Natural killer cell (primary cell): ENCODE measurements at regions not wholly inside any gene's neighbourhood (a gene's known extent, or its start where the extent isn't known, plus 50 kb on each side); places are given as distances from the start of the nearest gene placed in this dataset.

Experiments
- ATAC-seq, 3 donors: fragments of 150-1000 bp in 2 of 3; fragments of 200-7000 bp in 1 of 3; cut with Tn5 transposase; 1 replicate in 1 of 3; 2 replicates in 2 of 3; pipeline ENCODE4 v1.10.0; 2021; ENCODE audit warnings: mild to moderate bottlenecking in 2 of 3, moderate library complexity in 2 of 3
- DNase-seq, 2 donors: peaks; one replicate each; pipeline versions ENCODE4 v3.0.0 to v3.0.0-alpha.2; 2013 to 2021; ENCODE audit warnings: mixed read lengths in 1 of 2
- H3K27ac ChIP-seq: one replicate; pipeline ENCODE4 v1.5.1; 2013; ENCODE audit warnings: mild to moderate bottlenecking, low read length
- H3K27me3 ChIP-seq: one replicate; pipeline ENCODE4 v1.6.1; 2013; ENCODE audit warnings: low read length; ENCODE audit not compliant: control insufficient read depth, insufficient read depth
- H3K36me3 ChIP-seq: one replicate; pipeline ENCODE4 v1.6.1; 2013; ENCODE audit warnings: low read length; ENCODE audit not compliant: control insufficient read depth, insufficient read depth
- H3K4me1 ChIP-seq: one replicate; pipeline ENCODE4 v1.6.1; 2013; ENCODE audit warnings: low read length; ENCODE audit not compliant: control insufficient read depth, insufficient read depth
- H3K4me3 ChIP-seq: one replicate; pipeline ENCODE4 v1.5.1; 2013; ENCODE audit warnings: low read length
- H3K9me3 ChIP-seq: one replicate; pipeline ENCODE4 v1.6.1; 2013; ENCODE audit warnings: low read length; ENCODE audit not compliant: control insufficient read depth, insufficient read depth
- H3K27ac Mint-ChIP-seq, 2 donors: one replicate each; pipeline ENCODE4 v1.8.0; 2022; ENCODE audit warnings: mild to moderate bottlenecking in 2 of 2, mixed read lengths in 2 of 2, moderate library complexity in 1 of 2
- H3K27me3 Mint-ChIP-seq, 2 donors: one replicate each; pipeline ENCODE4 v1.8.0; 2022; ENCODE audit warnings: low read depth in 2 of 2, mixed read lengths in 2 of 2
- H3K36me3 Mint-ChIP-seq: one replicate; pipeline ENCODE4 v1.8.0; 2022; ENCODE audit warnings: mixed read lengths
- H3K4me1 Mint-ChIP-seq, 2 donors: one replicate each; pipeline ENCODE4 v1.8.0; 2022; ENCODE audit warnings: mixed read lengths in 2 of 2
- H3K4me3 Mint-ChIP-seq: one replicate; pipeline ENCODE4 v1.8.0; 2022; ENCODE audit warnings: mild to moderate bottlenecking, moderate library complexity, mixed read lengths
- H3K9me3 Mint-ChIP-seq, 2 donors: one replicate each; pipeline ENCODE4 v1.8.0; 2022; ENCODE audit warnings: mixed read lengths in 2 of 2
- WGBS: methylation state at CpG from one replicate; pipeline ENCODE4 v1.1.7; 2013; ENCODE audit warnings: missing lambda C conversion rate; ENCODE audit not compliant: insufficient coverage; 5-methylcytosine and 5-hydroxymethylcytosine counted together
- intact Hi-C: fragments of 100-400 bp; cut with micrococcal nuclease; formaldehyde crosslinking; loops from one replicate; pipeline ENCODE4 v1.14.2; 2022
- TF ChIP-seq, protein P1 (sequence below): fragments of 200-600 bp; IDR thresholded peaks from one replicate; pipeline ENCODE4 v1.8.0; 2022; ENCODE audit warnings: antibody characterized with exemption

DNA sequence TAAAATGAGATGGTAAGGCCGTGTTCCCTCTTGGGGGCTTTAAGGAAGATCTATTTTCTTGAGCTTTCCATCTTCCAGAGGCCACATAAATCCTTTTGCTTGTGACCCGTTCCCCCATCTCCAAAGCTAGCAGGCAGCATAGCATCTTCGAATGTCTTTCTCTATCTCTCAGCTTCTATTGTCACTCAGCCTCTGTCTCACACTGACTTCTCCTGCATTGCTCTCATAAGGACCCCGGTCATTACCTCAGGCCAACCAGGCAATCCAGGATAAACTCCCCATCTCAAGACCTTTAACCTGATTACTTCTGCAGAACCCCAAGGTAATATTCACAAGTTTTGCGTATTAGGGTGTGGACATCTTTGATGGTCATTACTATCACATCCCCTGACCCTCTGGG lies 250.3 kb upstream of the SOX2 start:
- TF ChIP-seq, protein P1, sequence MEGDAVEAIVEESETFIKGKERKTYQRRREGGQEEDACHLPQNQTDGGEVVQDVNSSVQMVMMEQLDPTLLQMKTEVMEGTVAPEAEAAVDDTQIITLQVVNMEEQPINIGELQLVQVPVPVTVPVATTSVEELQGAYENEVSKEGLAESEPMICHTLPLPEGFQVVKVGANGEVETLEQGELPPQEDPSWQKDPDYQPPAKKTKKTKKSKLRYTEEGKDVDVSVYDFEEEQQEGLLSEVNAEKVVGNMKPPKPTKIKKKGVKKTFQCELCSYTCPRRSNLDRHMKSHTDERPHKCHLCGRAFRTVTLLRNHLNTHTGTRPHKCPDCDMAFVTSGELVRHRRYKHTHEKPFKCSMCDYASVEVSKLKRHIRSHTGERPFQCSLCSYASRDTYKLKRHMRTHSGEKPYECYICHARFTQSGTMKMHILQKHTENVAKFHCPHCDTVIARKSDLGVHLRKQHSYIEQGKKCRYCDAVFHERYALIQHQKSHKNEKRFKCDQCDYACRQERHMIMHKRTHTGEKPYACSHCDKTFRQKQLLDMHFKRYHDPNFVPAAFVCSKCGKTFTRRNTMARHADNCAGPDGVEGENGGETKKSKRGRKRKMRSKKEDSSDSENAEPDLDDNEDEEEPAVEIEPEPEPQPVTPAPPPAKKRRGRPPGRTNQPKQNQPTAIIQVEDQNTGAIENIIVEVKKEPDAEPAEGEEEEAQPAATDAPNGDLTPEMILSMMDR, result no peak
- 85% methylated on average over 4 of the region's 5 CpGs for WGBS

GRCh38 chr3:181459516-181459915 lies 252.2 kb upstream of the SOX2 start:
- H3K36me3 Mint-ChIP-seq, result no peaks in the 10 kb centered on the region
- H3K27me3 ChIP-seq, result no peaks in the 10 kb centered on the region
- no peak overlapping the region for H3K27ac Mint-ChIP-seq
- no peak overlapping the region for H3K4me3 Mint-ChIP-seq
- WGBS, result no CpG with 5 or more reads among the region's 2 CpGs
- no peak overlapping the region for H3K27ac ChIP-seq
- ATAC-seq (no peak), DNase-seq (no peak)
- H3K4me3 ChIP-seq, result no peak overlapping the region
- H3K27me3 Mint-ChIP-seq, result no peaks in the 10 kb centered on the region
- peaks cover 2% of the 10 kb centered on the region for H3K9me3 ChIP-seq
- intact Hi-C loops, result no loop called here
- TF ChIP-seq, protein P1, result no peak
- H3K9me3 Mint-ChIP-seq, result peaks cover 8% of the 10 kb centered on the region in 2 donors
- H3K4me1 Mint-ChIP-seq, result no peaks in the 10 kb centered on the region
- no peaks in the 10 kb centered on the region for H3K4me1 ChIP-seq
- no peaks in the 10 kb centered on the region for H3K36me3 ChIP-seq

More for the DNA sequence above, 250.3 kb upstream of the SOX2 start:
- no peak for DNase-seq
- no peak overlapping the region for H3K27ac Mint-ChIP-seq
- no peaks in the 10 kb centered on the region for H3K36me3 Mint-ChIP-seq
- H3K4me3 ChIP-seq, result no peak overlapping the region
- H3K4me3 Mint-ChIP-seq, result no peak overlapping the region
- peaks cover 4 to 8% of the 10 kb centered on the region in 2 donors for H3K9me3 Mint-ChIP-seq
- no peaks in the 10 kb centered on the region for H3K27me3 ChIP-seq
- no peaks in the 10 kb centered on the region for H3K4me1 Mint-ChIP-seq
- H3K27me3 Mint-ChIP-seq, result no peaks in the 10 kb centered on the region
- intact Hi-C loops, result no loop called here
- H3K4me1 ChIP-seq, result no peaks in the 10 kb centered on the region
- no peaks in the 10 kb centered on the region for H3K36me3 ChIP-seq
- ATAC-seq, result no peak
- H3K27ac ChIP-seq, result no peak overlapping the region
- peaks cover 2% of the 10 kb centered on the region for H3K9me3 ChIP-seq

- intact Hi-C loops, result no loop called here
- TF ChIP-seq, protein P1, result no peak
- Mint-ChIP-seq H3K4me1 (no peaks in the 10 kb centered on the region), H3K9me3 (peaks cover 8 to 9% of the 10 kb centered on the region in 2 donors), H3K36me3 (no peaks in the 10 kb centered on the region), H3K27me3 (no peaks in the 10 kb centered on the region), H3K27ac (no peak overlapping the region), H3K4me3 (no peak overlapping the region)
- H3K27ac ChIP-seq, result no peak overlapping the region
- ATAC-seq (no peak), DNase-seq (no peak)
- H3K9me3 ChIP-seq, result peaks cover 2% of the 10 kb centered on the region
- H3K4me3 ChIP-seq, result no peak overlapping the region
- no peaks in the 10 kb centered on the region for H3K27me3 ChIP-seq
- H3K4me1 ChIP-seq, result no peaks in the 10 kb centered on the region
- no peaks in the 10 kb centered on the region for H3K36me3 ChIP-seq
These were observed 252.9 kb upstream of the SOX2 start for GRCh38 chr3:181458857-181459256.

DNA sequence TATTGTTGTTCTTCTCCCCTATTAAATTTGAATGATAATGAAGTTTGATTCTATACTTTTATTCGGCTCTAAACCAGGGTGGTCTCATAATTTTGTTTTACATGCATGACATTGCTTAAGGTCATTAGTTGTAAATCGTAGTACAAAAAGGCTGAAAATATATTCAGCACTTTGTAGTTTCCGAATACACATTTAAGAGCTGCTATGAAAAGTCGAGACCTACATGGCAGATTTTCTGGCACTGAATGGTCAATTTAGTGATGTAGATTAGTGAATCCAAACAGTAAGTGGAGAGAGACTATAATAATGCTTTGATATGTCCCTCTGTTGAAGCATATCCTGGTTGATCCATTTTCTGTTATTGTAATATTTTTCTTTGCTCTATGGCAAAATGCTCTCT lies 254.0 kb upstream of the SOX2 start:
- H3K4me3 ChIP-seq, result no peak overlapping the region
- Mint-ChIP-seq H3K9me3 (peaks cover 13% of the 10 kb centered on the region in 2 donors), H3K4me3 (no peak overlapping the region), H3K36me3 (no peaks in the 10 kb centered on the region), H3K27me3 (no peaks in the 10 kb centered on the region), H3K27ac (no peak overlapping the region), H3K4me1 (no peaks in the 10 kb centered on the region)
- TF ChIP-seq, protein P1, result no peak
- no peaks in the 10 kb centered on the region for H3K27me3 ChIP-seq
- intact Hi-C loops, result no loop called here
- H3K36me3 ChIP-seq, result no peaks in the 10 kb centered on the region
- H3K27ac ChIP-seq, result no peak overlapping the region
- H3K4me1 ChIP-seq, result no peaks in the 10 kb centered on the region
- ATAC-seq, result no peak
- 81% methylated on average over 4 of the region's 4 CpGs for WGBS
- no peak for DNase-seq
- peaks cover 2% of the 10 kb centered on the region for H3K9me3 ChIP-seq
